Hepatocyte (in vitro differentiated cells): ENCODE measurements at regions not wholly inside any gene's neighbourhood (a gene's known extent, or its start where the extent isn't known, plus 50 kb on each side); places are given as distances from the start of the nearest gene placed in this dataset.

Experiments
- CTCF ChIP-seq: fragments of 200-600 bp; sonication (generic); IDR thresholded peaks from 2 replicates; pipeline ENCODE4 v1.5.1; 2016; ENCODE audit warnings: antibody characterized with exemption, mild to moderate bottlenecking; ENCODE audit not compliant: poor library complexity
- EZH2phosphoT487 ChIP-seq: fragments of 200-600 bp; sonication (generic); IDR thresholded peaks from one replicate; pipeline ENCODE4 v1.6.1; 2018; ENCODE audit warnings: antibody characterized with exemption, mild to moderate bottlenecking, low read depth, moderate library complexity; ENCODE audit not compliant: unreplicated experiment, severe bottlenecking

GRCh38 chr2:9060819-9061218 is 57.3 kb upstream of the MBOAT2 start:
- TF ChIP-seq CTCF (no peak), EZH2phosphoT487 (no peak)
